Heart right ventricle (tissue), 16 donors: ENCODE measurements at regions not wholly inside any gene's neighbourhood (a gene's known extent, or its start where the extent isn't known, plus 50 kb on each side); places are given as distances from the start of the nearest gene placed in this dataset.

Source experiments
- ATAC-seq, 8 donors: fragments of 200-7000 bp; cut with Tn5 transposase; one replicate each; pipeline ENCODE4 v1.9.1; 2020; ENCODE audit warnings: mild to moderate bottlenecking in 8 of 8, moderate library complexity in 8 of 8, moderate number of reproducible peaks in 1 of 8
- DNase-seq, 2 donors: peaks; one replicate each; pipeline ENCODE4 v3.0.0-alpha.2; 2020
- H3K27ac ChIP-seq, 10 donors: fragments of 200-600 bp; sonication (generic) in 2 of 10; one replicate each; pipeline versions ENCODE4 v1.5.0 to v1.8.0; 2020 to 2022; ENCODE audit warnings: mild to moderate bottlenecking in 3 of 10
- H3K27me3 ChIP-seq, 7 donors: fragments of 200-600 bp; one replicate each; pipeline ENCODE4 v1.8.0; 2021 to 2022; ENCODE audit warnings: mild to moderate bottlenecking in 2 of 7
- H3K36me3 ChIP-seq, 9 donors: fragments of 200-600 bp; sonication (generic) in 1 of 9; one replicate each; pipeline versions ENCODE4 v1.5.0 to v1.8.0; 2020 to 2022; ENCODE audit warnings: mild to moderate bottlenecking in 2 of 9
- H3K4me1 ChIP-seq, 9 donors: fragments of 200-600 bp; sonication (generic) in 1 of 9; one replicate each; pipeline versions ENCODE4 v1.5.0 to v1.8.0; 2020 to 2022; ENCODE audit warnings: mild to moderate bottlenecking in 4 of 9
- H3K4me3 ChIP-seq, 10 donors: fragments of 200-600 bp; sonication (generic) in 2 of 10; one replicate each; pipeline versions ENCODE4 v1.5.0 to v1.8.0; 2020 to 2022; ENCODE audit warnings: mild to moderate bottlenecking in 7 of 10, moderate library complexity in 2 of 10
- H3K9me3 ChIP-seq, 11 donors: fragments of 200-600 bp in 10 of 11; sonication (generic) in 2 of 11; one replicate each; pipeline versions ENCODE4 v1.5.0 to v1.8.0; 2013 to 2022; ENCODE audit warnings: mild to moderate bottlenecking in 2 of 11, control low read depth in 1 of 11, moderate library complexity in 1 of 11
- CTCF ChIP-seq, 9 donors: fragments of 200-600 bp; sonication (generic) in 2 of 9; IDR thresholded peaks; one replicate each; pipeline versions ENCODE4 v1.5.0 to v1.8.0; 2021 to 2022; ENCODE audit warnings: antibody characterized with exemption in 9 of 9, mild to moderate bottlenecking in 5 of 9, moderate library complexity in 1 of 9
- WGBS, 2 donors: extraction: QIAGEN DNeasy Blood & Tissue Kit; methylation state at CpG; one replicate each; pipeline ENCODE4 v1.1.7; 2013; ENCODE audit warnings: inconsistent platforms in 1 of 2; 5-methylcytosine and 5-hydroxymethylcytosine counted together
- intact Hi-C, 10 donors: fragments of 100-400 bp; cut with DNase I; formaldehyde crosslinking; loops; one replicate each; pipeline versions ENCODE4 v1.11.1 to v1.14.2; 2022
- donor health status: Arrhythmogenic right ventricular cardiomyopathy.
- donor health status: ischemic (EF 13 %, LVEDD 7.1; RV severe dilation, severe dysfunction).
- donor health status: healthy with polysubstance abuse.
- donor health status: DM: no; HTN: yes; CAD: no.
- donor health status: DM: no; HTN: no; CAD: no.
- donor health status: ischemic (EF 25% LVEDD 6.9; RV normal size, moderate dysfunction).
- donor health status: ischemic (EF 25% LVEDD 5.7; RV mildly dilated, moderate dysfunction).
- donor health status: healthy.
- donor health status: DM: yes; HTN: yes; CAD: no.
- donor health status: Ischemic cardiomyopathy.
- donor health status: ischemic (EF 35%, LVEDD 5.7; RV mildly dilated, moderate dysfunction).
- donor health status: nonischemic (EF 11% LVEDD 7.7; RV severe dilation, severe dysfunction).
- donor health status: DM: yes; HTN: yes; CAD: no.
- donor health status: PGD.
- donor health status: ischemic (EF 29% LVEDD 5.4; RV normal size, mild dysfunction).
- donor health status: nonischemic (EF 23%, LVEDD 6.1; RV moderate dilation, normal function).

- H3K9me3 ChIP-seq = no peaks in the 10 kb centered on the region
- ATAC-seq = no peak
- DNase-seq = no peak
- no peak overlapping the region for H3K4me3 ChIP-seq
- H3K36me3 ChIP-seq = no peaks in the 10 kb centered on the region
- H3K27ac ChIP-seq = no peak overlapping the region
- WGBS, 2 donors = 47 to 50% methylated on average over 3 of the region's 3 CpGs
- H3K4me1 ChIP-seq = no peaks in the 10 kb centered on the region
- intact Hi-C loops = no loop called here
- no peaks in the 10 kb centered on the region for H3K27me3 ChIP-seq
- TF ChIP-seq CTCF (IDR thresholded peaks at IDR 0.05) = no peak
Measured at GRCh38 chr1:98086796-98087441, 166.1 kb upstream of the DPYD start.

GRCh38 chr1:98086156-98086555 is 165.3 kb upstream of the DPYD start:
- no peaks in the 10 kb centered on the region for H3K4me1 ChIP-seq
- no peaks in the 10 kb centered on the region for H3K27me3 ChIP-seq
- no peaks in the 10 kb centered on the region for H3K36me3 ChIP-seq
- H3K9me3 ChIP-seq = no peaks in the 10 kb centered on the region
- DNase-seq = no peak
- intact Hi-C loops = no loop called here
- ATAC-seq = no peak
- TF ChIP-seq CTCF (IDR thresholded peaks at IDR 0.05) = no peak
- WGBS, 2 donors = 94 to 97% methylated on average over 1 of the region's 1 CpG
- no peak overlapping the region for H3K27ac ChIP-seq
- no peak overlapping the region for H3K4me3 ChIP-seq

GRCh38 chr1:98084188-98084587 is 163.4 kb upstream of the DPYD start:
- ATAC-seq = no peak
- no peaks in the 10 kb centered on the region for H3K36me3 ChIP-seq
- TF ChIP-seq CTCF (IDR thresholded peaks at IDR 0.05) = no peak
- no peaks in the 10 kb centered on the region for H3K9me3 ChIP-seq
- no peaks in the 10 kb centered on the region for H3K27me3 ChIP-seq
- intact Hi-C loops = no loop called here
- no peak for DNase-seq
- no peak overlapping the region for H3K27ac ChIP-seq
- H3K4me3 ChIP-seq = no peak overlapping the region
- 62 to 65% methylated on average over 2 of the region's 2 CpGs for WGBS, 2 donors
- no peaks in the 10 kb centered on the region for H3K4me1 ChIP-seq

GRCh38 chr1:98081944-98082343 is 161.1 kb upstream of the DPYD start:
- no peak for TF ChIP-seq CTCF (IDR thresholded peaks at IDR 0.05)
- intact Hi-C loops = no loop called here
- ATAC-seq = no peak
- H3K36me3 ChIP-seq = no peaks in the 10 kb centered on the region
- H3K4me3 ChIP-seq = no peak overlapping the region
- H3K27me3 ChIP-seq = no peaks in the 10 kb centered on the region
- no peak overlapping the region for H3K27ac ChIP-seq
- WGBS, 2 donors = 54 to 63% methylated on average over 1 of the region's 1 CpG
- H3K4me1 ChIP-seq = no peaks in the 10 kb centered on the region
- no peak for DNase-seq
- H3K9me3 ChIP-seq = no peaks in the 10 kb centered on the region
